ENCODE measurements at regions not wholly inside any gene's neighbourhood (a gene's known extent, or its start where the extent isn't known, plus 50 kb on each side); places are given as distances from the start of the nearest gene placed in this dataset.
"Not testable (repeated sequence)": the region's sequence is repeated elsewhere in the genome, so short reads cannot be mapped to it uniquely, and the experiment has no call there.

- no peak for DNase-seq (ENCODE audit: low read depth in 3 of 3)
These were observed 297.3 kb upstream of the RIOK2 start for GRCh38 chr5:97480313-97480712.

- DNase-seq (ENCODE audit: low read depth in 3 of 3): no peak
These were observed 305.1 kb upstream of the RIOK2 start for GRCh38 chr5:97488126-97488668.

GRCh38 chr5:97489010-97489840 is 306.2 kb upstream of the RIOK2 start:
- no peak for DNase-seq (ENCODE audit: low read depth in 3 of 3)

GRCh38 chr5:97494465-97494864 is 311.4 kb upstream of the RIOK2 start:
- DNase-seq (ENCODE audit: low read depth in 3 of 3): no peak

GRCh38 chr5:97495301-97495700 is 312.3 kb upstream of the RIOK2 start:
- no peak for DNase-seq (ENCODE audit: low read depth in 3 of 3)

- DNase-seq (ENCODE audit: low read depth in 3 of 3): no peak
These were observed 313.0 kb upstream of the RIOK2 start for GRCh38 chr5:97496037-97496436.

- DNase-seq (ENCODE audit: low read depth in 3 of 3): no peak
These were observed 315.6 kb upstream of the RIOK2 start for GRCh38 chr5:97498657-97499056.

GRCh38 chr5:97499605-97500004 is 316.6 kb upstream of the RIOK2 start:
- DNase-seq (ENCODE audit: low read depth in 3 of 3): no peak

GRCh38 chr5:97501286-97501964 is 318.4 kb upstream of the RIOK2 start:
- no peak for DNase-seq (ENCODE audit: low read depth in 3 of 3)

GRCh38 chr5:97501965-97502305 is 318.9 kb upstream of the RIOK2 start:
- no peak for DNase-seq (ENCODE audit: low read depth in 3 of 3)

- no peak for DNase-seq (ENCODE audit: low read depth in 3 of 3)
These were observed 325.8 kb upstream of the RIOK2 start for GRCh38 chr5:97508864-97509263.

GRCh38 chr5:97519565-97519964 is 336.5 kb upstream of the RIOK2 start:
- DNase-seq (ENCODE audit: low read depth in 3 of 3): not testable (repeated sequence)

- not testable (repeated sequence) for DNase-seq (ENCODE audit: low read depth in 3 of 3)
These were observed 340.3 kb upstream of the RIOK2 start for GRCh38 chr5:97523336-97523735.

GRCh38 chr5:97525780-97526179 is 342.7 kb upstream of the RIOK2 start:
- DNase-seq (ENCODE audit: low read depth in 3 of 3): no peak

GRCh38 chr5:97528941-97529340 is 345.9 kb upstream of the RIOK2 start:
- DNase-seq (ENCODE audit: low read depth in 3 of 3): no peak

- no peak for DNase-seq (ENCODE audit: low read depth in 3 of 3)
These were observed 346.4 kb upstream of the RIOK2 start for GRCh38 chr5:97529354-97529985.

- DNase-seq (ENCODE audit: low read depth in 3 of 3): no peak
These were observed 348.5 kb upstream of the RIOK2 start for GRCh38 chr5:97531549-97531948.

- no peak for DNase-seq (ENCODE audit: low read depth in 3 of 3)
These were observed 351.1 kb upstream of the RIOK2 start for GRCh38 chr5:97534166-97534565.

GRCh38 chr5:97536683-97537082 is 353.6 kb upstream of the RIOK2 start:
- DNase-seq (ENCODE audit: low read depth in 3 of 3): no peak

- DNase-seq (ENCODE audit: low read depth in 3 of 3): no peak
These were observed 355.9 kb upstream of the RIOK2 start for GRCh38 chr5:97538912-97539311.

GRCh38 chr5:97541864-97542263 is 358.8 kb upstream of the RIOK2 start:
- DNase-seq (ENCODE audit: low read depth in 3 of 3): no peak

- DNase-seq (ENCODE audit: low read depth in 3 of 3): no peak
These were observed 359.4 kb upstream of the RIOK2 start for GRCh38 chr5:97542469-97542868.

- no peak for DNase-seq (ENCODE audit: low read depth in 3 of 3)
These were observed 360.1 kb upstream of the RIOK2 start for GRCh38 chr5:97543166-97543565.

Data from stimulated activated CD4-positive, alpha-beta T cell treated with anti-CD3 and anti-CD28 coated beads, TNF-alpha, amount 100 ng/mL, for 48 hours (primary cell).